ENCODE measurements at regions not wholly inside any gene's neighbourhood (a gene's known extent, or its start where the extent isn't known, plus 50 kb on each side); places are given as distances from the start of the nearest gene placed in this dataset.

DNA sequence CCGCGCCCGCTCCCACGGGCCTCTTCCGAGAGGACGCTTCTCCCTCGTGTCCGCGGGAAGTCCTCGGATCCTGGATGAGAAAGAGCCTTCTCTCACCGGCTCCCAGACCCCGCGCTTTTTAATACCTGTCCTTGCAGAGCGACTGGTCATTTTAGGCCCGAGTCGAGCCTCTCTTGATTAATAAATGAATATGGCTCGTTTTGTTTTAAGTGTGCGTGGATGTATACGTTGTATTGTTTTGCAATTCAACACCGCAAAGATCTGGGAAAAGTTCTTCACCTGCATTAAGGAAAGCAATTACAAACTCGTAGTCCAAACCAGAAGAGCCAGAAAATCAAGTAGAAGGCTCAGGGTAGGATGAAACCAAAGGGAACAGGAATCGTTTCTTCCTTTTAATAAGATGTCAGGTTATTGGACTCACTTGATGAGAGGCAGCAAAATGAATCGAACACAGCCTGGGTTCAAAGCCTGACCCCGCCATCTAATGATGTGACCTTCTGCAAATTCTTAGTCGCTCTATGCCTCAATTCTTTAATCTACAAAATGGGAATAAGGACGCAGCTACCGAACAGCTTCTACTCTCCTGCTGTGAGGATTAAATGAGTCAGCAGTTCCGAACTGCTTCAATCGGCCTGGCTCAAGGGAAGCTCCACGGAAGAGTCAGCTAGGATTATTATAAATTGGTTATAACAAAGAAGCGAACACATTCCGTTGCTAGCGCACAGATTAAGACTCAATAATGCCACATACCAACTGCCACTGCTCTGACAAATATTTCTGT is 277.8 kb upstream of the NEBL start:
- DNase-seq (ENCODE audit: low spot score): no peak

GRCh38 chr10:21173802-21174714 is 276.9 kb upstream of the NEBL start:
- no peak for DNase-seq (ENCODE audit: low spot score)

DNA sequence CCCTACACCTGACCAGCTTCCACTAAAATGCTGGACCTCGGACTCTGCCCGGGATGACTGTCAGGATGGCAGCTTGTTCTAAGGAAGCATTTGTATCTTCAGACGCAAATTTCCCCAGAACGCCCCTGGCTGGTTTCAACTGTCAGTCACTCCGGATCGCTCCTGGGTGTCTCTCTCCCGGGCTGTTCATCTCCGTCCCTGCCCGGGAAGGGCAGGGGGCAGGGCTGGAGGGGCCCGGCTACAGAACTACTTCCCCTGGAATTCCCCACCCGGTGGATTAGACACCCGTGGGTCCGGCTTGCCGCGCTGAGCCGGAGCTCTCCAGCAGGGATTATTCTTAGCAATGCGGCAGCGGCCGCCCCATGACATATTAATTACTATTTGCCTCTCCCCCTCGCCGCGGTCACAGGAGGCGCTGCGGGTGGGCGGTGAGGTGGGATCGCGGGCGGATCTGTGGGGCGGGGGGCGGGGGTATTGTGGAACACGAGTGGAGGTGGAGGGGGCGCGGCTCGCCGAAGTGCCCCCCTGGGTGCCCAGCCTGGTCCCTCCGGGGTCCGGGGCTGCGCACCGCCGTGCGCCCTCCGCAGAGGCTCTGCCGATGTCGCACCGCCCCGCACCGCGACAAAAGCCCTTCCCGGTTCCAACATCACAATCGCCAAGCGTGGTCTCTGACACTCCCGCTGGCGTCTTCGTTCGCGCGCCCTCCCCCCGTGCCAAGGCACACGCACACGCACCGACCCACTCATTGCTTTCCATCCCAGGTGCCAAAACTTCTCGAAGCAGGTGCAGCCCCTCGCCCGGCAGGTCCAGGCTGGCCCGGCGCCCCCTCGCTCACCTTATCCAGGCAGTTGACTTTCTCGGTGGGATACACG is 276.1 kb upstream of the NEBL start:
- no peak for DNase-seq (ENCODE audit: low spot score)

DNA sequence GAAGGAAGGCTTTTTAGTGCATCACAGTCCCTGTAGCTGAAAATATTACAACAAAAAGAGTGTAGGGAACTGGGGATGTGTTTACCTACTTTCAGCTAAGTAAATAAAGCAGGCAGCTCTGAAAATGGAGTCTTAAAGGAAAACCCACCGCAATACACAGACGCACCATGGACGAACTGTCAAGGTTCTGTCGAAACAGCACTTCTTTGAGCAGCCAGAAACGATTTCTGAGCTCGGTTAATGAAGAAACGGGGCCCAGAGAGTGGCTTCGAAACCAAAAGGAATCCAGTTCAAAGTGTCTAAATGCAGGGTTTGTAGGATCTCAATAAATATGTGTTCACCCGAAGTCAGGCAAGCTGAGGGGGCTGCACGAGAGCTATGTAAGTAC is 275.4 kb upstream of the NEBL start:
- no peak for DNase-seq (ENCODE audit: low spot score)

DNA sequence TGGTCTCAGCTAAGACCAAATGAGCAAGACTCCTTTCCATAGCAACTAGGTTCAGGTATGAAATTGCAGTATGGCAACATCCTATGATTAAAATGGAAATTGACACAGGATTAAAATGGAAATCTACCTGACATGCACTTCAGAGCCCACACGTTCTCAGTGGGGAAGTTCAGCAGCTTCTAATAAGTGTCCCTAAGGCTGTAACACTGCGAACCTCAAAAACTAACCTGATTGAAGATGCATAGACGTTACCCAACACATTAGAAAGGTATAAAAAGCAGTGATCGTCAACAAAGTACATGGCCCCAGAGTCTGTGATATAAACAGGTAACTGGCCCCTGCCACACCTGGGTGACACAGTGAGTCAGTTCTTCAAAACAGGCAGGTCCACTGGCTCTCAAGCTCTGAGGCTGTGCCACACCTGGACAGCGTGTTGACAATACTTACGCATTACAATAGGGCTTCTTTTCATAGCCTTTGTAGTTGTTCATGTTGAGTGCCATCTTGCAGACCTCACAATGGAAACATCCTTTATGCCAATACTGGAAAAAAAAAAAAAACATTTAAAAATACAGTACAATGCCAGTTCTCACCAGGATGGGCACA is 274.9 kb upstream of the NEBL start:
- no peak for DNase-seq (ENCODE audit: low spot score)

- DNase-seq (ENCODE audit: low spot score): no peak
Observed at GRCh38 chr10:21171197-21171935, 274.3 kb upstream of the NEBL start.

DNA sequence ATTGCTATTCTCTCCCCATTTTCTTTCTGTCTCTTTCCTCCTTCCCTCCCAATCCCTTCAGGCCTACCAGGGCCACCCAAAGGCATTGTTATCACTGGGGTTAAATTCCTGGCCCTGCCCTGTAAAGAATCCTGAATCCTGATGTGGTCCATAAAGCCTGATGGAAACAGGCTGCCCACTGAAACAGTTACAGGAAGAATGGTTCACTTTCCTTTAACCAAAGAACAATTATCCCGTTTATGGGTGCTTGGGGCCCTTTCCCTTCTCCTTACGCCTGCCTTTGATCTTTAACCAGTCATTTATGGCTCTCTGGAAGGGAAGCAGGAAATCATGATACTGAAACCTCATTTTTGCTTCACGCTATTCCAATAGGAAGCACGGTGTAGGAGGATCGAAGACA is 273.1 kb upstream of the NEBL start:
- DNase-seq (ENCODE audit: low spot score): no peak

GRCh38 chr10:21169271-21169670 is 272.2 kb upstream of the NEBL start:
- DNase-seq (ENCODE audit: low spot score): no peak

DNA sequence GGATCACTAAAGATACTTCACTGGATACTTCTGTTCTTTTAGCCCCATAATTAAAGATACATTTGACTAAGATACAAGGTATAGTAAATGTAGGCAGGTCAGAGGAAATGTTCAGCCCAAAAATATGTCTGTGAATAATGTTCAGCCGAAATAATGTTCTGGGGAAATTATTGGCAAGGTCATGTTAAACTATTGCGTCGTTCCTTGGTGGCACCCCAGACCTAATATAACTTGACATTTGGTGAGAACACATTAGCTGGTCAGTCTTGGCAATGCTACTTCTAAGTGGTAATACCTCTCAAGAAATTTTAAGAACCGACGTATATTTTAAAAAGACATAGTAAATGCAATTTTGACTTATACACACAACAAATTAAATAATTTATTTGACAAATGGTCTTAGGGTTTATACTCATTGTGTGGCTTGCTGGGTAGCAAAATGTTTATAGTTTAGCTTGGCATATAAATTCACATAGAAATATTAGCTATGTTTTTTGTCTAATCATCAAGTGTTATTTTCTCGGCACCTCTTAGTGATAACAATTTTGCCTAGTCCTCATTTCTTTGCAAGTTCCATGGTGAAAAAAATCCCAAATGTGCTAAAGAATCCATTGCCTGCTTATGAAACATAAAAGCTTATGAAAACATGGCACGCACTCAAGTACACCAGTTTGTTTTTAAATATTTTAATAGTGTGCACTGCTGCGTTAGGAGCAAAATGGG is 270.3 kb upstream of the NEBL start:
- DNase-seq (ENCODE audit: low spot score): no peak

- DNase-seq (ENCODE audit: low spot score): no peak
Observed at GRCh38 chr10:21166557-21167287, 269.6 kb upstream of the NEBL start.

DNA sequence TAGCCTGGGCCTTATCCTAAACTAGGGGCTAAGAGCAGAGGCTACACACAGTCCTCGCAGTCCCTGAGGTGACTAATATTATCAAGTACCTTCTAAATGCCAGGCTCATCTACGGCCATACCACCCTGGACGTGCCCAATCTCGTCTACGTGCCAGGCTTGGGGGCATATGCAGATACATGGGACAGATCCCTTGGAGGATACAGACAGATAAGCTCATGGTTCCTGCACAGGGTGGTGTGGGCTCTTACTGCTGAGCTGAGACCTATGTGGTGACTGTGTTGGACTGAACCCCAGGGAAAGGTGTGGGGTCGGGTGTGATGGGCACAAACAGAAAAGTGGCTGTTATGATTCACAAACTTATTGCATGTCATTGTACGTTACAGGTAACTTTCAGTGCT is 268.4 kb upstream of the NEBL start:
- no peak for DNase-seq (ENCODE audit: low spot score)

- no peak for DNase-seq (ENCODE audit: low spot score)
Observed at GRCh38 chr10:21164687-21165086, 267.6 kb upstream of the NEBL start.

- no peak for DNase-seq (ENCODE audit: low spot score)
Observed at GRCh38 chr10:21162948-21163347, 265.8 kb upstream of the NEBL start.

- no peak for DNase-seq (ENCODE audit: low spot score)
Observed at GRCh38 chr10:21161647-21162046, 264.5 kb upstream of the NEBL start.

DNA sequence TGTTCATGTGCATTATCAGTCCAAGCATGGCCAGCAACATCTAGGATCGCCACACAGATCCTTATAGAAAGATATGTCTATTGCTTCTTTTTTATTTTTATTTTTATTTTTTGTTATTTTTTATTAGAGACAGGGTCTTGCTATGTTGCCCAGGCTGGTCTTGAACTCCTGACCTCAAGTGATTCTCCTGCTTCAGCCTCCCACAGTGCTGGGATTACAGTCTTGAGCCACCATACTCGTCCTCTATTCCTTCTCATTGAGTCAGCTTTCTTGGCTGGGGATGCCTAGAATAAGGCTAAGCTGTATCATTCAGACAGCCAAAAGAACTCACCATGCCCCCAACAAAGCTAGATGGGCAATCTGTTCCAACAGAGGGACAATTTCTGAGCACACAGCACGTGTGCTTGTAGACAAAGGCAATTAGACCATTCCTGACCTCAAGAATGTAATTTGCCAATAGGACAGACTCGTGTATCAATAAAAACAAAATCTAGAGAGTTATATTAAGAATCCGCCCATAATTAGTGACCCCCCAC is 264.0 kb upstream of the NEBL start:
- DNase-seq (ENCODE audit: low spot score): no peak

GRCh38 chr10:21160116-21160515 is 263.0 kb upstream of the NEBL start:
- DNase-seq (ENCODE audit: low spot score): no peak

GRCh38 chr10:21159669-21160068 is 262.6 kb upstream of the NEBL start:
- DNase-seq (ENCODE audit: low spot score): no peak

DNA sequence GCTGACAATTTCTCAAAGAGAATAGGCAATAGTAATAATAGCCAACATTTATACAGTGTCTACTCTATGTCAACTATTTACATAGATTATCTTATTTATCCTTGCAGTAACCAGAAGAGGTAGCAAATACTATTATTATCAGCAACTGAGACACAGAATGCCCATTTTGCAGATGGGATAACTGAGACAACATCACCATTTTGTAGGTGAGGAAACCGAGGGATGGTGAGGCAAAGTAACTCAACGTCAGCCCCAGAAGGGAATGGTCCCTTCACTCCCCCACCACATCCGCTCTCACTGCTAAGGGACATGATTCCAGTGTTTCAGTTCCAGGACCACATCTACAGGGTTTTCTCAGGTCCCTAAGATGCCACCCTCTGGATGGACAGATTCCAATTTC is 261.2 kb upstream of the NEBL start:
- no peak for DNase-seq (ENCODE audit: low spot score)

DNA sequence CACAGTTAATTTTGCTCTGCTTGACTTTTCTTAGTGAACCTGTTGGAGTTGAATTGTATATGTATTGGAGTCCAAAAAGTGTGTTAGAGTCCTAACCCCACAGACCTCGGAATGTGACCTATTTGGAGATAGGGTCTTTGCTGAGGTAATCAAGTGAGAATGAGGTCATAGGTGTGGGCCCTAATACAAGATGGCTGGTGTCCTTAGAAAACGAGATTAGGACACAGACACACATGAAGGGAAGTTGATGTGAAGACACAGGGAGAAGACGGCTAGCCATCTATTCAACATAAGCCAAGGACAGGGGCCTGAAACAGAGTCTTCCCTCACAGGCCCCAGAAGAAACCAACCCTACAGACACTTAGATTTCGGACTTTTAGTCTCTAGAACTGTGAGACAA is 260.6 kb upstream of the NEBL start:
- no peak for DNase-seq (ENCODE audit: low spot score)
